C4-2B (cell line): ENCODE measurements at regions not wholly inside any gene's neighbourhood (a gene's known extent, or its start where the extent isn't known, plus 50 kb on each side); places are given as distances from the start of the nearest gene placed in this dataset.

Source experiments
- H3K27ac ChIP-seq: fragments of 450-650 bp; 2 replicates; pipeline ENCODE4 v1.5.1; 2017
- ZFX ChIP-seq: fragments of 450-650 bp; IDR thresholded peaks from 2 replicates; pipeline ENCODE4 v1.6.1; 2017
- TF ChIP-seq, protein P1 (sequence below): fragments of 450-650 bp; conservative IDR thresholded peaks from 2 replicates; pipeline ENCODE4 v1.5.1; 2017; ENCODE audit warnings: mild to moderate bottlenecking

DNA sequence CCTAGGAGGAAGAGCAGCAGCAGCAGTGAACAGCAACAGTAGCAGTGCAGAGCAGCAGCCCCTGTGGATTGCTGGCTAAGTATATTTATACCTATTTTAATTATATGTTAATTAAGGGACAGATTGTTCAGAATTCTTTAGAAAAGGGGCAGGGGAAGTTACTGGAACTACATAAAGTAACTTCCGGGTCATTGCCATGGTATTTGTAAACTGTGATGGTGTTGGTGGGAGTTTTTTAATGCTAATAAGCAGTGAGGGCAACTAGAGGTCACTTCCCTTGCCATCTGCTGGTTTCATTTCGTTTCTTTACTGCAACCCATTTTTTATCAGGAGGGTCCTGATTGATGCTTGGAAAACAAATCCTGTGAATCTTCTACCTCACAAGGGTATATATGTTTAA, 229.8 kb upstream of the PODXL start:
- no peak overlapping the region for H3K27ac ChIP-seq
- TF ChIP-seq ZFX = no peak
- TF ChIP-seq, protein P1, sequence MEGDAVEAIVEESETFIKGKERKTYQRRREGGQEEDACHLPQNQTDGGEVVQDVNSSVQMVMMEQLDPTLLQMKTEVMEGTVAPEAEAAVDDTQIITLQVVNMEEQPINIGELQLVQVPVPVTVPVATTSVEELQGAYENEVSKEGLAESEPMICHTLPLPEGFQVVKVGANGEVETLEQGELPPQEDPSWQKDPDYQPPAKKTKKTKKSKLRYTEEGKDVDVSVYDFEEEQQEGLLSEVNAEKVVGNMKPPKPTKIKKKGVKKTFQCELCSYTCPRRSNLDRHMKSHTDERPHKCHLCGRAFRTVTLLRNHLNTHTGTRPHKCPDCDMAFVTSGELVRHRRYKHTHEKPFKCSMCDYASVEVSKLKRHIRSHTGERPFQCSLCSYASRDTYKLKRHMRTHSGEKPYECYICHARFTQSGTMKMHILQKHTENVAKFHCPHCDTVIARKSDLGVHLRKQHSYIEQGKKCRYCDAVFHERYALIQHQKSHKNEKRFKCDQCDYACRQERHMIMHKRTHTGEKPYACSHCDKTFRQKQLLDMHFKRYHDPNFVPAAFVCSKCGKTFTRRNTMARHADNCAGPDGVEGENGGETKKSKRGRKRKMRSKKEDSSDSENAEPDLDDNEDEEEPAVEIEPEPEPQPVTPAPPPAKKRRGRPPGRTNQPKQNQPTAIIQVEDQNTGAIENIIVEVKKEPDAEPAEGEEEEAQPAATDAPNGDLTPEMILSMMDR = no peak

DNA sequence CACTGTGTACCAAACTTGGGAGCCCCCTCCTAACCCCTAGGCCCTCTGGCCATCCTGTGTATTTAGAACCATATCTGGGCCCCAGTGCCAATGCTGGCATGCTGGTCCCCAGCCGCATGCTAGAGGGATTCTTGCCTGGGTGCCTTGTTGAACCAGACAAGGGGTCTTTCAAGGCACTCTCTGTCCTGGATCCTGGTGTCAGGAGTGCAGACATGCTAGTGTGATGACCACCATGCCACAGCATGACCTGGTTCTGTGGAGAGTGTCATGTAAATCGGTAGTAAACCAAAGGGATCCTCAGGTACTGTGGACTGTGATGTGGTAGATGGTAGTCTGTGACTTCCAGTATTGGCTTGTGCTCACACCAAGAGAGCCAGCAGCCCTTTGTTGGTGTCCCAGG, 222.2 kb upstream of the PODXL start:
- TF ChIP-seq ZFX = no peak
- TF ChIP-seq, protein P1 = no peak
- H3K27ac ChIP-seq = no peak overlapping the region

DNA sequence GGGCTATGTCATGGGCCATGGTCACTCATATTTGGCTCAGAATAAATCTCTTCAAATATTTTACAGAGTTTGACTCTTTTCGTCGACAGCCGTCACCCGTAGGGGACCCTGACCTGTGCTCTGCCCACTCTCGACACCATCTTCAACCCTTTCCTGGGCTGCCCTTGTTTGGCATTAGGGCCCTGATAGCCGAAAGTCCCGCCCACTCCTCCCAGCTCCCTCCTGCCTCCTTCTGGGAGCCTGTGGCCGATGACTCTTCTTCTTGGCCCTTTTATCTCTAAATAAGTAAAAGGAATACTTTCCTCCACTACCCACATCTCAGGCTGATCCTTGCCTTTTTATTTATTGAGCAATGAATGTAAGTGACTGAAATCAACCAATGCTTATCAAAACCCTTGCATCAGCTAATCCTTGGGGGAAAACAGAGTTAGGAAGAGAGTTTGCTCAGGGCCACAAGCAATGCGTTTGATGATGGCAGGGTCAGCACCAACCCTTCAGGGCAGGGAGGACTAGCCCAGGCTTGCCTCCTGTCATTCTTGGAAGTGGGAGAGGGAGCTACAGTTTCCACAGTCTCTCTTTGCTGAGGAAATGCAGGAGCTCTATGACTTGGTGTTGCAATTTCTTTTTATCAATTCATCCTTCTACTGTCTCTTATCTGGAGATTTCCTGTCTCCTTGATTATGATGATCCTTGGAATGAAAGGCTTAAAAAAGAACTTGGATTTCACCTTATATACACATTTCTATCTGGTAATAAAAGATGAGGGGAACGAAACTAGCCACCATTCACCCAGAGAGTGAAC, 218.2 kb upstream of the PODXL start:
- H3K27ac ChIP-seq = no peak overlapping the region
- no peak for TF ChIP-seq ZFX
- TF ChIP-seq, protein P1 = no peak

DNA sequence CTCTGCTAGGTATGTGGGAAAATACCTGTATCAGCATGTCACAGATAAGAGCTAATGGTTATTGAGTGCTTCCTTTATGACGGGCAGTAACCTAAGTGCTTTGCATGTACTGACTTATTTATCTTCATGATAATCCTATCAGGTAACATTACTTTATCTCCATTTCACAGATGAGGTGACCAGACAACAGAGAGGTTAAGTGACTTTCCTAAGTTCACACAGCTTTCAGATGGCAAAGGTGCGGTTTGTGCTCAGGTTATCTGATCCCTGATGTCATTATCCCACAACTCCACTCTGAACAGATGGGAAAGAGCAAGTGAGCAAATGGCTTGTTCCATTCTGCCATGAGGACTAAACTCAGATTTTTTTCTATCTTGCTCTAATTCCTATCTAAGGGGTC, 217.0 kb upstream of the PODXL start:
- H3K27ac ChIP-seq = no peak overlapping the region
- TF ChIP-seq, protein P1 = no peak
- TF ChIP-seq ZFX = no peak

DNA sequence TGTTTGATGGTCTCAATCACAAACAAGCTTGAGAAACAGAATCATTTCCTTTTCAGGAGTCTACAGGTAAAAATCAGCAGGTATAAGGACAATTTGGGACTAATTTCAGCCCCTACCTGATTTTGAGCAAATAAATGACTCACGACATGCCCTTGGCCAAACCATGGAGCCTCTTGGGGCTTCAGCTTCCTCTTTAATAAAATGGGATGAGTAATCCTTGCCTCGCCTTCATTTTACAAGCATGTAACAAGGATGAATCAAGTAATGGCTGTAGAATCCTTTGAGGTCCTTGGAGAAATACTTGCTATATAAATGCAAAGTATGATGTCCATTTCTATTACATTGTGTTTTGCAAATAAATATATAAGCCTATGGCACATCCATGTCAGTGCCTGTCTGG, 212.8 kb upstream of the PODXL start:
- no peak overlapping the region for H3K27ac ChIP-seq
- TF ChIP-seq ZFX = no peak
- TF ChIP-seq, protein P1 = no peak

DNA sequence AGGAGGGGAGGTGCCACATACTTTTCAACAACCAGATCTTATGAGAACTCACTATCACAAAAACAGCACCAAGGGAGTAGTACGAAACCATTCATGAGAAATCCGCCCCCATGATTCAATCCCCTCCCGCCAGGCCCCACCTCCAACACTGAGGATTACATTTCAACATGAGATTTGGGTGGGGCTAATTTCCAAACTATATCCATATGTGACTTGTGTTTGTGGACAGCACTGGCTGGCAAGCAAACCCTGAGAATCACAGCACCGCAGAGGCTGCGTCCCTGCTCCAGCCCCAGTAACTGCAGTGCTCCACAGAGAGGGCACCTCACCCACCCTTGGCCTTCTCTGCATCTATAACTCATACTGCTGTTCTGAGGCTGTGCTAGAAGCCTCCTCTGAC, 211.2 kb upstream of the PODXL start:
- no peak overlapping the region for H3K27ac ChIP-seq
- TF ChIP-seq ZFX = no peak
- TF ChIP-seq, protein P1 = no peak

DNA sequence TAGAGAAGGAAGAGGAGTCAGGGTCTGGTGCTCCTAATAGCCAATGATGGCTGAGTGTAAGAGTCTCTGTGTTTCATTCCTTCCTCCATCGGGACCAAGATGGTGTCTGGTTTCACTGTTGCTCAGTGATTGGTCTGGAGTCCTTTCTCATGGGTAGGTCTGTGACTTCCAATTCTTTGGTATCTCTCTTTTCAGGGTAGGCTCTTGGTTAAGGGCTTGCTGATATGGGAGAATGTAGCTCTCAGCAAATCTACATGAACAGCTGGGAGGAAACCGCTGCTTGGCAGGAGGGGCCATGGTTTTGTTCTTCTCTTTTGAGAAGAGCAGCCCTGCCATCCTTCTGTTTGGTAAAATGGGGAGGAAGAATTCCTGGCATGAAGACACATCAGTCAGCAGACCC, 209.1 kb upstream of the PODXL start:
- H3K27ac ChIP-seq = no peak overlapping the region
- no peak for TF ChIP-seq ZFX
- TF ChIP-seq, protein P1 = no peak
